ENCODE measurements at regions not wholly inside any gene's neighbourhood (a gene's known extent, or its start where the extent isn't known, plus 50 kb on each side); places are given as distances from the start of the nearest gene placed in this dataset.

DNA sequence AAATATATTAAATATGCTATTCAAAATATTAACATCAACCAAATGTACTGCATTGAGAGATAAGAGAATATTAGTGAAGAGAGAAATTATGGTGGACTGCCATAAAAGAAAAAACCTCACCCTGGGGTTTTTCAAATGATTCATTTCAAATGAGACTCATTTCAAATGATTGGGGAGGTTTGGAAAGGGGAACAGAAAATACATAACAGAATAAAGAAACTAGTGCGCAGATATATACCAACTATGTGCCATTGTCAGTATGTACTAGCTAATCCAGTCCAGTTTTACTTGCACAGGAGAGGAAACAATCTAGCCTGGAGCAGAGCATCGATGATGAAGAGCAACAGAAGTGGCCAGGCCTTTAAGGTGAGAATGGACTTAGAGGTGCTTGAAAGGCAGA lies 651.6 kb upstream of the RORB start:
- DNase-seq = no peak
- no peak overlapping the region for H2AFZ ChIP-seq (ENCODE audit: low read depth)
- H3K4me2 ChIP-seq = no peak overlapping the region
- no peaks in the 10 kb centered on the region for H3K36me3 ChIP-seq (replicated peaks in 1 of 2; ENCODE audit: control insufficient read depth in 1 of 2, insufficient read depth in 2 of 2, low read length in 1 of 2)
- H3K9me2 ChIP-seq = no peaks in the 10 kb centered on the region
- H3F3A ChIP-seq (replicated peaks; ENCODE audit: insufficient read depth) = no peaks in the 10 kb centered on the region
- no peaks in the 10 kb centered on the region for H3K27me3 ChIP-seq (ENCODE audit: insufficient read depth)
- no peaks in the 10 kb centered on the region for H4K20me1 ChIP-seq (ENCODE audit: insufficient read depth)
- no peak overlapping the region for H3K9ac ChIP-seq
- POLR2A ChIA-PET = no interaction called here
- 40% methylated on average over 2 of the region's 2 CpGs for WGBS (ENCODE audit: low lambda C conversion rate)
- CTCF ChIA-PET = interaction anchor here (1.1 to 1.3 kb wide), 2 partner anchors 33 to 34 kb away, joined by 3 read pairs; no protein-coding TSS in a partner anchor
- no peaks in the 10 kb centered on the region for H3K79me2 ChIP-seq (ENCODE audit: insufficient read depth)
- TF ChIP-seq, protein P1, sequence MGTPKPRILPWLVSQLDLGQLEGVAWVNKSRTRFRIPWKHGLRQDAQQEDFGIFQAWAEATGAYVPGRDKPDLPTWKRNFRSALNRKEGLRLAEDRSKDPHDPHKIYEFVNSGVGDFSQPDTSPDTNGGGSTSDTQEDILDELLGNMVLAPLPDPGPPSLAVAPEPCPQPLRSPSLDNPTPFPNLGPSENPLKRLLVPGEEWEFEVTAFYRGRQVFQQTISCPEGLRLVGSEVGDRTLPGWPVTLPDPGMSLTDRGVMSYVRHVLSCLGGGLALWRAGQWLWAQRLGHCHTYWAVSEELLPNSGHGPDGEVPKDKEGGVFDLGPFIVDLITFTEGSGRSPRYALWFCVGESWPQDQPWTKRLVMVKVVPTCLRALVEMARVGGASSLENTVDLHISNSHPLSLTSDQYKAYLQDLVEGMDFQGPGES (IDR thresholded peaks at IDR 0.05; ENCODE audit: low read depth, low read length) = no peak
- TF ChIP-seq RFX5 (IDR thresholded peaks at IDR 0.05; ENCODE audit: low read length) (no peak), FOXM1 (IDR thresholded peaks at IDR 0.05; ENCODE audit: low read depth) (no peak), GABPA (IDR thresholded peaks at IDR 0.05; ENCODE audit: low read depth) (no peak)
- TF ChIP-seq, protein P2, sequence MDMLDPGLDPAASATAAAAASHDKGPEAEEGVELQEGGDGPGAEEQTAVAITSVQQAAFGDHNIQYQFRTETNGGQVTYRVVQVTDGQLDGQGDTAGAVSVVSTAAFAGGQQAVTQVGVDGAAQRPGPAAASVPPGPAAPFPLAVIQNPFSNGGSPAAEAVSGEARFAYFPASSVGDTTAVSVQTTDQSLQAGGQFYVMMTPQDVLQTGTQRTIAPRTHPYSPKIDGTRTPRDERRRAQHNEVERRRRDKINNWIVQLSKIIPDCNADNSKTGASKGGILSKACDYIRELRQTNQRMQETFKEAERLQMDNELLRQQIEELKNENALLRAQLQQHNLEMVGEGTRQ (IDR thresholded peaks at IDR 0.05; ENCODE audit: borderline replicate concordance, low read depth, low read length) = no peak
- no peak overlapping the region for H3K27ac ChIP-seq (ENCODE audit: low read depth in 2 of 2, low read length in 1 of 2)
- H3K4me3 ChIP-seq (ENCODE audit: low read depth in 2 of 2, low read length in 1 of 2) = no peak overlapping the region
- H3K4me1 ChIP-seq (ENCODE audit: control insufficient read depth in 1 of 2, insufficient read depth in 2 of 2, low read depth in 1 of 2, low read length in 1 of 2) = no peaks in the 10 kb centered on the region
- H3K9me3 ChIP-seq = no peaks in the 10 kb centered on the region

DNA sequence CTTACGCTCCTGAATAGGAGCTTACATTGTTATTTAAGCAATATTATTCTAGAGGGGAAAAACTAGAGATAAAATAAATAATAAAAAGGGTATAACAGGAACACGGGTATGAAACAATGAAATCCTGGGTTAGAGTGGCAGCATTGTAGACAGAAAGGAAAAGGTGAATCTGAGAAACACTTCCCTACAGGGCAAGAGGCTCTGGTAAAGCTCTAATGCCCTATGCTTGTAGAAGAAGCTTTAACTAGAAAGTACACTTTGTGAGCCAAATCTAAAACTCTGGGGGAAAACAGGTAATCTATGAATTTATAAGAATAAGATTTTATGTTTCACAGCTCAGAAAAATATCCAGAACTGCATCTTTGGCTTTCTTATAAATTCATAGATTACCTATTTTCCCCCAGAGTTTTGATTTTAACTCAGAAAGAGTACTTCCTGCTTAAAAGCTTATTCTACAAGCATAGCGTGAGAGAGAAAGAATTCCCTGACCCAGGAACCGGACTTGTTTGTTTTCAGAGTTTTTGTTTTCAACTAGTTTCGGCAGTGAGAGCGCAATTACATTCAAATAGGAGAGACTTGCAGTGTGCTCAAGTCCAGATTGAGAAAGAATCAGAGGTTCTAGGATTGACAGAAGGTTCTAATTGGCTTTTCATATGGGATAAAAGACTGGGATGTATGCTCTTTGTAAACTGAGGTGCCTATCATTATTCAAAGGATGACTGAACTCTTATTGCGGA lies 651.0 kb upstream of the RORB start:
- WGBS (ENCODE audit: low lambda C conversion rate) = 55% methylated on average over 7 of the region's 7 CpGs
- H3K9me3 ChIP-seq = no peaks in the 10 kb centered on the region
- no peak overlapping the region for H3K9ac ChIP-seq
- H4K20me1 ChIP-seq (ENCODE audit: insufficient read depth) = no peaks in the 10 kb centered on the region
- H3K9me2 ChIP-seq = no peaks in the 10 kb centered on the region
- H3K27me3 ChIP-seq (ENCODE audit: insufficient read depth) = no peaks in the 10 kb centered on the region
- TF ChIP-seq POLR2AphosphoS5 (IDR thresholded peaks at IDR 0.05; ENCODE audit: low read depth, low read length) (no peak), NFIC (IDR thresholded peaks at IDR 0.05; ENCODE audit: borderline replicate concordance) (no peak)
- TF ChIP-seq, protein P3, sequence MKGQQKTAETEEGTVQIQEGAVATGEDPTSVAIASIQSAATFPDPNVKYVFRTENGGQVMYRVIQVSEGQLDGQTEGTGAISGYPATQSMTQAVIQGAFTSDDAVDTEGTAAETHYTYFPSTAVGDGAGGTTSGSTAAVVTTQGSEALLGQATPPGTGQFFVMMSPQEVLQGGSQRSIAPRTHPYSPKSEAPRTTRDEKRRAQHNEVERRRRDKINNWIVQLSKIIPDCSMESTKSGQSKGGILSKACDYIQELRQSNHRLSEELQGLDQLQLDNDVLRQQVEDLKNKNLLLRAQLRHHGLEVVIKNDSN (IDR thresholded peaks at IDR 0.05; ENCODE audit: borderline replicate concordance, low read depth) = no peak
- H3K4me1 ChIP-seq (ENCODE audit: control insufficient read depth in 1 of 2, insufficient read depth in 2 of 2, low read depth in 1 of 2, low read length in 1 of 2) = no peaks in the 10 kb centered on the region
- H3K4me2 ChIP-seq = no peak overlapping the region
- ChIA-PET POLR2A (no interaction called here), CTCF (interaction anchor here (1.1 to 1.3 kb wide), 3 partner anchors 23 to 34 kb away, joined by 3 read pairs; no protein-coding TSS in a partner anchor)
- no peaks in the 10 kb centered on the region for H3K36me3 ChIP-seq (replicated peaks in 1 of 2; ENCODE audit: control insufficient read depth in 1 of 2, insufficient read depth in 2 of 2, low read length in 1 of 2)
- H3F3A ChIP-seq (replicated peaks; ENCODE audit: insufficient read depth) = no peaks in the 10 kb centered on the region
- no peak overlapping the region for H2AFZ ChIP-seq (ENCODE audit: low read depth)
- H3K79me2 ChIP-seq (ENCODE audit: insufficient read depth) = no peaks in the 10 kb centered on the region
- H3K4me3 ChIP-seq (ENCODE audit: low read depth in 2 of 2, low read length in 1 of 2) = no peak overlapping the region
- H3K27ac ChIP-seq (ENCODE audit: low read depth in 2 of 2, low read length in 1 of 2) = no peak overlapping the region
- DNase-seq = no peak

Data from SK-N-SH (cell line).